HFFc6 (cell line): ENCODE measurements at regions not wholly inside any gene's neighbourhood (a gene's known extent, or its start where the extent isn't known, plus 50 kb on each side); places are given as distances from the start of the nearest gene placed in this dataset.

Experiments used
- DNase-seq: peaks from one replicate; pipeline ENCODE4 v3.0.0-alpha.2; 2018
- H3K27ac Mint-ChIP-seq: 2 replicates; pipeline ENCODE4 v1.8.0; 2020; ENCODE audit warnings: mild to moderate bottlenecking, mixed read lengths
- H3K27me3 Mint-ChIP-seq: 2 replicates; pipeline ENCODE4 v1.8.0; 2021; ENCODE audit warnings: mild to moderate bottlenecking, moderate library complexity, mixed read lengths; ENCODE audit not compliant: insufficient read depth
- H3K36me3 Mint-ChIP-seq: 2 replicates; pipeline ENCODE4 v1.8.0; 2021; ENCODE audit warnings: low read depth, mixed read lengths
- H3K4me1 Mint-ChIP-seq: 2 replicates; pipeline ENCODE4 v1.8.0; 2020; ENCODE audit warnings: low read depth, mixed read lengths
- H3K4me3 Mint-ChIP-seq: 2 replicates; pipeline ENCODE4 v1.8.0; 2020; ENCODE audit warnings: mild to moderate bottlenecking, moderate library complexity, mixed read lengths
- H3K9me3 Mint-ChIP-seq: 2 replicates; pipeline ENCODE4 v1.8.0; 2020; ENCODE audit warnings: mild to moderate bottlenecking, mixed read lengths
- CTCF ChIP-seq: fragments of 200-600 bp; sonication (generic); IDR thresholded peaks from 2 replicates; pipeline ENCODE4 v1.5.0; 2021; ENCODE audit warnings: antibody characterized with exemption, mild to moderate bottlenecking

GRCh38 chr11:45062974-45063635 is 83.3 kb upstream of the PRDM11 start:
- Mint-ChIP-seq H3K36me3 (no peaks in the 10 kb centered on the region), H3K9me3 (no peaks in the 10 kb centered on the region; the same call in 1 of the 2 replicates), H3K4me3 (no peak overlapping the region), H3K4me1 (no peaks in the 10 kb centered on the region), H3K27ac (no peak overlapping the region), H3K27me3 (peaks cover 17% of the 10 kb centered on the region)
- no peak for DNase-seq
- TF ChIP-seq CTCF = no peak

- DNase-seq = no peak
- TF ChIP-seq CTCF = no peak
- Mint-ChIP-seq H3K4me1 (no peaks in the 10 kb centered on the region), H3K27ac (no peak overlapping the region), H3K36me3 (no peaks in the 10 kb centered on the region), H3K4me3 (no peak overlapping the region), H3K9me3 (no peaks in the 10 kb centered on the region; the same call in 1 of the 2 replicates), H3K27me3 (peaks cover 19% of the 10 kb centered on the region)
Measured at GRCh38 chr11:45063669-45064068, 82.8 kb upstream of the PRDM11 start.

GRCh38 chr11:45067966-45068365 is 78.5 kb upstream of the PRDM11 start:
- Mint-ChIP-seq H3K4me3 (no peak overlapping the region), H3K27ac (no peak overlapping the region), H3K4me1 (no peaks in the 10 kb centered on the region), H3K36me3 (no peaks in the 10 kb centered on the region), H3K9me3 (no peaks in the 10 kb centered on the region; the same call in 1 of the 2 replicates), H3K27me3 (peaks cover 37% of the 10 kb centered on the region)
- no peak for TF ChIP-seq CTCF
- DNase-seq = no peak

GRCh38 chr11:45071232-45071631 is 75.2 kb upstream of the PRDM11 start:
- H3K9me3 Mint-ChIP-seq = no peaks in the 10 kb centered on the region
- no peak overlapping the region for H3K27ac Mint-ChIP-seq
- H3K36me3 Mint-ChIP-seq = no peaks in the 10 kb centered on the region
- no peak for DNase-seq
- no peak for TF ChIP-seq CTCF
- H3K4me3 Mint-ChIP-seq = no peak overlapping the region
- no peaks in the 10 kb centered on the region for H3K4me1 Mint-ChIP-seq
- peaks cover 43% of the 10 kb centered on the region for H3K27me3 Mint-ChIP-seq

- DNase-seq = no peak
- Mint-ChIP-seq H3K9me3 (no peaks in the 10 kb centered on the region), H3K27me3 (peaks cover 38% of the 10 kb centered on the region), H3K4me3 (no peak overlapping the region), H3K4me1 (no peaks in the 10 kb centered on the region), H3K27ac (no peak overlapping the region), H3K36me3 (no peaks in the 10 kb centered on the region)
- TF ChIP-seq CTCF = no peak
Measured at GRCh38 chr11:45073685-45074141, 72.7 kb upstream of the PRDM11 start.
